H1 (cell line): ENCODE measurements at regions not wholly inside any gene's neighbourhood (a gene's known extent, or its start where the extent isn't known, plus 50 kb on each side); places are given as distances from the start of the nearest gene placed in this dataset.

Experiments
- CBX5 ChIP-seq: fragments of 300-800, 300-1000 bp; sonication (generic); IDR thresholded peaks from 2 replicates; pipeline ENCODE4 v1.7.1; 2016; ENCODE audit warnings: antibody characterized with exemption, low read length, low read depth
- CEBPB ChIP-seq: IDR thresholded peaks from 2 replicates; pipeline ENCODE4 v1.6.1; 2012; ENCODE audit warnings: low read depth, low read length
- CHD2 ChIP-seq: IDR thresholded peaks from 2 replicates; pipeline ENCODE4 v1.6.1; 2012; ENCODE audit warnings: low read length, improper control_type of control experiment
- CTCF ChIP-seq, 3 experiments: IDR thresholded peaks; 1 replicate in 2 of 3; 2 replicates in 1 of 3; pipeline versions ENCODE4 v1.5.1 to v1.6.1; 2011; ENCODE audit warnings: low read length in 3 of 3, mild to moderate bottlenecking in 3 of 3, inconsistent platforms in 2 of 3, low read depth in 1 of 3, moderate library complexity in 1 of 3; ENCODE audit not compliant: insufficient read depth in 1 of 3; ENCODE audit errors: control extremely low read depth in 1 of 3
- EP300 ChIP-seq, 2 experiments: IDR thresholded peaks; 1 replicate in 1 of 2; 2 replicates in 1 of 2; pipeline ENCODE4 v1.6.1; 2011 to 2012; ENCODE audit warnings: low read depth in 2 of 2, low read length in 2 of 2, mild to moderate bottlenecking in 2 of 2, borderline replicate concordance in 1 of 2, inconsistent platforms in 1 of 2, moderate library complexity in 1 of 2
- EZH2 ChIP-seq: fragments of 200-600 bp; sonication (generic); IDR thresholded peaks from 2 replicates; pipeline ENCODE4 v1.7.1; 2012; ENCODE audit warnings: low read depth, mild to moderate bottlenecking, moderate library complexity, low read length, inconsistent platforms; ENCODE audit not compliant: severe bottlenecking
- NRF1 ChIP-seq: IDR thresholded peaks from 2 replicates; pipeline ENCODE4 v1.6.1; 2011; ENCODE audit warnings: mild to moderate bottlenecking, low read depth, low read length, improper control_type of control experiment
- POLR2A ChIP-seq, 2 experiments: IDR thresholded peaks; 1 replicate in 1 of 2; 2 replicates in 1 of 2; pipeline ENCODE4 v1.6.1; 2011; ENCODE audit warnings: low read depth in 2 of 2, low read length in 2 of 2, mild to moderate bottlenecking in 2 of 2; ENCODE audit errors: control extremely low read depth in 1 of 2
- POLR2AphosphoS5 ChIP-seq: IDR thresholded peaks from 2 replicates; pipeline ENCODE4 v1.6.1; 2011; ENCODE audit warnings: low read depth, low read length
- POU5F1 ChIP-seq: IDR thresholded peaks from 2 replicates; pipeline ENCODE4 v1.6.1; 2011; ENCODE audit warnings: low read depth, mild to moderate bottlenecking, low read length, moderate library complexity
- ZNF274 ChIP-seq: IDR thresholded peaks from 2 replicates; pipeline ENCODE4 v1.7.0; 2012; ENCODE audit warnings: low read length, borderline replicate concordance; ENCODE audit errors: extremely low read depth
- TF ChIP-seq, protein P1 (sequence below): IDR thresholded peaks from 2 replicates; pipeline ENCODE4 v1.6.1; 2011; ENCODE audit warnings: low read depth, mild to moderate bottlenecking, low read length; ENCODE audit not compliant: insufficient read depth

DNA sequence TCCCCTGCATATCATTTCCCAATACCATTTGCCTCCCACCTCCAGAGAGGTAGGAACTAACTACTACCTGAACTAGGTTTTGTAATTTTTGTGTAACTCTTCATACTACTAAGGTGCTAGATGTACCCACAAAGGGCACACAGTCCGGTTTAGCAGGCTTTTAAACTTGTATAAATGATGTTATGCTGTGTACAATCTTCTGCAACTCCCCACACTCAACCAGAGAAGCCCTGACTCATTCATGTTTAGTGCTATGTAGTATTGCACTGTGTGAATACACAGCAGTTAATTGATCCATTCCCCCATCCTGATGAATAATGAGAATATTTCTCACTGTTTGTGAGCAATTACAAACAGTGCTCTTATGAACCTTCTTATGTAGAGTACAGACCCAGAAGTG, 285.6 kb downstream of the SMAD2 start:
- TF ChIP-seq CEBPB (no peak), EP300 (IDR thresholded peaks at IDR 0.05; ENCODE audit: borderline replicate concordance in 1 of 2, low read depth in 2 of 2, low read length in 2 of 2) (no peak), ZNF274 (no peak), CHD2 (no peak), NRF1 (no peak), POLR2A (IDR thresholded peaks at IDR 0.05; ENCODE audit: control extremely low read depth in 1 of 2, low read depth in 2 of 2, low read length in 2 of 2) (no peak), POU5F1 (no peak), CBX5 (no peak), EZH2 (no peak), POLR2AphosphoS5 (no peak), CTCF (IDR thresholded peaks at IDR 0.05; ENCODE audit: control extremely low read depth in 1 of 3, insufficient read depth in 1 of 3, low read depth in 1 of 3, low read length in 3 of 3) (no peak)
- TF ChIP-seq, protein P1, sequence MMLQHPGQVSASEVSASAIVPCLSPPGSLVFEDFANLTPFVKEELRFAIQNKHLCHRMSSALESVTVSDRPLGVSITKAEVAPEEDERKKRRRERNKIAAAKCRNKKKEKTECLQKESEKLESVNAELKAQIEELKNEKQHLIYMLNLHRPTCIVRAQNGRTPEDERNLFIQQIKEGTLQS, result no peak
